ENCODE measurements at regions not wholly inside any gene's neighbourhood (a gene's known extent, or its start where the extent isn't known, plus 50 kb on each side); places are given as distances from the start of the nearest gene placed in this dataset.

DNA sequence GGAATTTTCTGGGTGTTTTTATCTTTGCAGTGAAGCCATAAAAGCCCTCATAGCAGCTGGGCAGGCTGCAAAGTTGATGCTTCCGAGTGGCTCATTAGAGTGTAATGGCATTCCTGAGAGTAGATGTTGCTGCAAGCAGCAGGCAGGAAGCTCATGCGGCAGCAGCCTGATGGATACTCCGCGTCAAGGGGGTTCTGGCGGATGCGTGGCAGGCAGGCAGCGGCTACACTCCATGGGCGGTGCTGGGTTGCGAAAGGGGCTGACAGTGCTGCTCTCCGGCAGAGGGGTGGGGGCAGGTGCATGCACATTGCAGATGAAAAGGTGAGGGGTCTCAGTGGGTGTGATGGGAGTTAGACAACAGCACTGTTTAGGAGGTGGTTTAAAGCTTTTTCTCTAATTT, 93.2 kb upstream of the AJAP1 start:
- Histone ChIP-seq H3K27ac (no peak overlapping the region), H3K27me3 (no peaks in the 10 kb centered on the region), H3K9me3 (no peaks in the 10 kb centered on the region), H3K36me3 (no peaks in the 10 kb centered on the region), H3K4me3 (no peak overlapping the region), H3K4me1 (no peaks in the 10 kb centered on the region)
- intact Hi-C loops (cut with DNase I) = no loop called here
- no peak for DNase-seq
- ATAC-seq = no peak
- WGBS (ENCODE audit: insufficient coverage, low coverage, low lambda C conversion rate, missing lambda C conversion rate) = 41% methylated on average over 10 of the region's 10 CpGs
- TF ChIP-seq POLR2A (IDR thresholded peaks at IDR 0.05) (no peak), CTCF (IDR thresholded peaks at IDR 0.05) (no peak)

DNA sequence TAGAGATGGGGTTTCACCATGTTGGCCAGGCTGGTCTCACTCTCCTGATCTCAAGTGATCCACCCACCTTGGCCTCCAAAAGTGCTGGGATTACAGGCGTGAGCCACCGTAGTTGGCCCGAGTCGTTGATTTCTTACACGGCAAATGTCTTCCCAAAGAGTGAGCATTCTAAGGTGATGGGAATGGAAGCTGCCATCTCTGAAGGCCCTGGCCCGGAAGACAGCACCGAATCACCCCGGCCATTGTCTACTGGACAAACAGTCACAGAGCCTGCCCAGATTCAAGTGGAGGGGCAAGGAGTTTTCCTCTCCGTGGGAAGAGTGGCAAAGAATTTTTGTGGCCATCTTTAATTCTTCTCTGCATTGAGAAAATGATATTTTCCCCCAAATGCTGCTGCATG, 92.1 kb upstream of the AJAP1 start:
- ATAC-seq (no peak), DNase-seq (no peak)
- no peaks in the 10 kb centered on the region for H3K9me3 ChIP-seq
- H3K27me3 ChIP-seq = no peaks in the 10 kb centered on the region
- no peak for TF ChIP-seq POLR2A (IDR thresholded peaks at IDR 0.05)
- TF ChIP-seq CTCF (IDR thresholded peaks at IDR 0.05) = no peak
- no peaks in the 10 kb centered on the region for H3K36me3 ChIP-seq
- intact Hi-C loops (cut with DNase I) = no loop called here
- WGBS (ENCODE audit: insufficient coverage, low coverage, low lambda C conversion rate, missing lambda C conversion rate) = 86% methylated on average over 8 of the region's 9 CpGs
- H3K4me3 ChIP-seq = no peak overlapping the region
- no peak overlapping the region for H3K27ac ChIP-seq
- no peaks in the 10 kb centered on the region for H3K4me1 ChIP-seq

DNA sequence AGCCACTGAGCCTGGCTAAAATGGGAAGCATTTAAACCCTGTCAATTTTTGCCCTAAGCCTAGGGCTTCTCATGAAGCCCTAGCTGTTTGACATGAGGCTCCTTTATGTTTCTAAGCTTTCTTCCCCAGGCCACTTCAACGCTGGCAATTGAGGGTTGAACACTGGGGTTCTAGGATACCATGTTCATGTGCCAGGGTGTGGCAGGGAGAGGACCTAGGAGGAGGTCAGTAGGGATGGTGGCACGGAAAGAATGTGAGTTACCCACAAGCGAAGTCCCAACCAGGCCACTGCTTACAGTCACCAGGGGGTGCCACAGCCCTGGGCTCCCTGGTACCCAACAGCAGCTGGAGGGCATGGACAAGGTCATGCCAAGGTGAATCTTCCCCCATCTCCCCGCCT, 90.8 kb upstream of the AJAP1 start:
- Histone ChIP-seq H3K4me3 (no peak overlapping the region), H3K36me3 (no peaks in the 10 kb centered on the region), H3K27ac (no peak overlapping the region), H3K4me1 (no peaks in the 10 kb centered on the region), H3K27me3 (no peaks in the 10 kb centered on the region), H3K9me3 (no peaks in the 10 kb centered on the region)
- TF ChIP-seq POLR2A (IDR thresholded peaks at IDR 0.05) (no peak), CTCF (IDR thresholded peaks at IDR 0.05) (no peak)
- intact Hi-C loops (cut with DNase I) = no loop called here
- WGBS (ENCODE audit: insufficient coverage, low coverage, low lambda C conversion rate, missing lambda C conversion rate) = 65% methylated on average over 2 of the region's 4 CpGs
- no peak for ATAC-seq
- DNase-seq = no peak

- H3K4me1 ChIP-seq = no peaks in the 10 kb centered on the region
- no peak overlapping the region for H3K4me3 ChIP-seq
- intact Hi-C loops (cut with DNase I) = no loop called here
- WGBS (ENCODE audit: insufficient coverage, low coverage, low lambda C conversion rate, missing lambda C conversion rate) = 26% methylated on average over 10 of the region's 10 CpGs
- H3K27me3 ChIP-seq = no peaks in the 10 kb centered on the region
- no peak for ATAC-seq
- DNase-seq = no peak
- H3K36me3 ChIP-seq = no peaks in the 10 kb centered on the region
- TF ChIP-seq POLR2A (IDR thresholded peaks at IDR 0.05) (no peak), CTCF (IDR thresholded peaks at IDR 0.05) (no peak)
- no peak overlapping the region for H3K27ac ChIP-seq
- no peaks in the 10 kb centered on the region for H3K9me3 ChIP-seq
These were observed 90.4 kb upstream of the AJAP1 start for GRCh38 chr1:4564051-4564450.

DNA sequence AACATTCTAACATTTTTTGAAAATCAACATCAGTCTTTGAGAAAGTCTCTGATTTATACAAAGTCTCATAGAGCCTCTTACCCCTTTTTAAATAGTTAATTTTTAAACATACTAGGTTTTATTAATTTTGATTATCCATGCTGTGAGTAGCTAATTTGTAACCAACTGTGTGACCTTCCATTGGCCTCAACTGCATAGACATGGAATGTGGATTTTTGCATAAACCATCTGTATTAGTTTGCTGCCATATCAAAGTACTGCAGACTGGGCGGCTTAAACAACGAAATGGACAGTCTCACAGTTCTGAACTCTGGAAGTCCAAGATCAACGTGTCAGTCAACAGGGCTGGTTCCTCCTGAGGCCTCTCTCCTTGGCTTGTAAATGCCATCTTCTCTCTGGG, 89.2 kb upstream of the AJAP1 start:
- Histone ChIP-seq H3K36me3 (no peaks in the 10 kb centered on the region), H3K27ac (no peak overlapping the region), H3K4me3 (no peak overlapping the region), H3K9me3 (no peaks in the 10 kb centered on the region), H3K27me3 (no peaks in the 10 kb centered on the region), H3K4me1 (no peaks in the 10 kb centered on the region)
- no peak for ATAC-seq
- WGBS (ENCODE audit: insufficient coverage, low coverage, low lambda C conversion rate, missing lambda C conversion rate) = 64% methylated on average over 3 of the region's 3 CpGs
- no peak for DNase-seq
- intact Hi-C loops (cut with DNase I) = no loop called here
- no peak for TF ChIP-seq POLR2A (IDR thresholded peaks at IDR 0.05)
- no peak for TF ChIP-seq CTCF (IDR thresholded peaks at IDR 0.05)

All from right lobe of liver (tissue), 6 donors.